Ramos (cell line): ENCODE measurements at regions not wholly inside any gene's neighbourhood (a gene's known extent, or its start where the extent isn't known, plus 50 kb on each side); places are given as distances from the start of the nearest gene placed in this dataset.
"Not testable (repeated sequence)": the region's sequence is repeated elsewhere in the genome, so short reads cannot be mapped to it uniquely, and the experiment has no call there.

ENCODE experiments used
- in situ Hi-C: fragments of 300-500 bp; cut with MboI; formaldehyde crosslinking; loops from one replicate; pipeline ENCODE4 v1.14.3; 2022; ENCODE audit warnings: low sequenced_read_pairs; ENCODE audit not compliant: unreplicated experiment

DNA sequence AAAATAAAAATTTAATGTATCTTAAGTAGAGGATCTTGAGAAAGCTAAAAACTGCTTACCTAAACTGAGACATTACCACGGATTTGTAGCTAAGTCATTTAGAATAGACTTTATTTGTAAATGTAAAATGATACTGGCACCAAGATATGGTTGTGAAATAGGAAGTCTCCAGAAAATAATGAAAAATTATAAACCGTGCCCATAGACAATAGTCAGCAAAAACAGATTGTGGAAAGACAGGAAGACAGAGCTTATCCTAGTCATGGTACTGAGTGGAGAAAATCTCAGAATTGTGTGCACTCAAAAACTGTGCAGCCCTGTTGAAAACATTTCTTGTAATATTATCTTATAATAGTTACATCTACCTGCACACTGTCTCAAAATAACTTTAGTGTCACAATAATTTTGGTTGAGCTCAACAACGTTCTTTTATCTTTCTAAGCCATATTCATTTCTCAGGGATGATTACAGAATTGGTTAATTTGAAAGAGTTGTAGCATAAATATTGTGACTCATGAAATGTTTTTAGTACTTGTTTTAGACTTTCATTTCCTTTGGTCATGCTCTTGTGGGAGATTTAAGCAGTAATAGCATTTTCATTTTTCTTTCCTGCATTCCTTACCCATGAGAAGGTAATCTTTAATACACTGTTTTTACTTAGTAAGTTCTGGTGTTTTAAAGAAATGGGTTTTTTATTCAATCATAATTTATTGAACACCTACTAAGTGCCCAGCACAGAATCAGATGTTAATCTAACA, 174.5 kb downstream of the SOX4 start:
- in situ Hi-C loops = no loop called here

DNA sequence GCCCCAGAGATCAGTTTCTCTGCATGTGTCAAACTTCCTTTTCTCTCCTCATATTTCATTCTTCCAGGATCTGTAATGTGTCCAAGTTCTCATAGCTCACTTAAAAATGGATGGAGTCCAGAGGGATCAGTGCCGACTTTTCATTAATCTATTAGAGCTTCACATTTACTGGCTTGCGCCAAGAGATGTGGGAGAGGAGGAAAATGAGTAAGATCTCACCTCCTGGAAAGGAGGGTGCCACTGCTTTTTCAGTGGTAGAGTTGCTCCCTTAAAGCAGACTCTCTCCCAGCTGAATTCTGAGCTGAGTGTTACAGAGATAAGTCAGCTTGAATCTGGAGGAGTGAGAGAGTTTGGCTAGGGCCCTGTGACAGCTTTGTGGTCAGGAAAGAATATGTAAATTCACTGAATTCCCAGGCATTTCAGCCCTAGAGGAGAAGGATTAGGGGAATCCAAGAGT, 175.9 kb downstream of the SOX4 start:
- in situ Hi-C loops = no loop called here

DNA sequence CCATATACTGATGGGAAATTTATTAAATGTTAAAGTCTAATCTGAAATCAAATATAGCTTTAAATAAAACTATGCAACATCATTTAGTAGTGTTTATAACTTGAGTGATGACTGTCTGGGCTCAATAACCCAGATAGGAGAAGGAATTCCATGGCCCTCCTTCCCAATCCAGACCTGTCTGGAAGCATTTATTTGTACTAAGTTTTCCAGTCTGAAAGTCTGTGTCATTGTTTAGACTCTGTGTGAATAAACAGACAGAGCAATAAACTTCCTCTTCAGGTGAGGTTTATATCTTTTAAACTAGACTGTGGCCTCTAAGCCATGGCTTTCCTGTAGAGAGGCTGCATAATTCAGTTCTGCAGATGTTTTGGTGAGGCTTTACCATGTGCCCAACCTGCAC, 176.4 kb downstream of the SOX4 start:
- in situ Hi-C loops = no loop called here

DNA sequence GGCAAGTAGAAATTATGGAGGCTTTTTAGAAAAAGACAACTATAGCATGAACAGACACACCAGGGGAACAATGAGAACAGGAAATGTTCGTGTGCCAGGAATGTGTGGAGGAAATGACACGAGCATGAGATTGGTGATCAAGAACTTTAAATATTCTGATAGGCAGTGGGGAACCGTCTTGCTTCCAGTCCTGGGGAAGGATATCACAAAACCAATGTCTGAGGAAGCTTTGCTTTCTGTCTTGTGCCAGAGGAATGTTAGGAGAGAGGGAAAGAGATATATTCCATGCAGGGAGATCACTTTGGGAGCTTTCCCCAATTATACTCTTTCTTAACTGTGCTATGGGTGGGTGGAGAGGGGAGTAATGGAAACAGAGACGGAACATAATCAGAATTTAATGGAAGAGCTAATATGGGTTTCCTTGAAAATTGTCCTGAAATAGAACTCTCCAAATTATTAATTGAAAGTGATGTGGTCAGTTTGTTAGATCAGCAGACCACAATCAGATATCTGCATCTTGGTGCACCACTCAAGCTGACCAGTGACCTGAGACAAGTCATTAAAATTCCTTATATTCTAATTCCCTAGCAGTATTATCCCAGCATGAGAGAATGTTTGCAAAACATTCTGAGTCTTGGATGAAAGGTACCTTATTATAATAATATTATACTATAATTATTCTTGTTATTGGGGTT, 178.2 kb downstream of the SOX4 start:
- in situ Hi-C loops = no loop called here

DNA sequence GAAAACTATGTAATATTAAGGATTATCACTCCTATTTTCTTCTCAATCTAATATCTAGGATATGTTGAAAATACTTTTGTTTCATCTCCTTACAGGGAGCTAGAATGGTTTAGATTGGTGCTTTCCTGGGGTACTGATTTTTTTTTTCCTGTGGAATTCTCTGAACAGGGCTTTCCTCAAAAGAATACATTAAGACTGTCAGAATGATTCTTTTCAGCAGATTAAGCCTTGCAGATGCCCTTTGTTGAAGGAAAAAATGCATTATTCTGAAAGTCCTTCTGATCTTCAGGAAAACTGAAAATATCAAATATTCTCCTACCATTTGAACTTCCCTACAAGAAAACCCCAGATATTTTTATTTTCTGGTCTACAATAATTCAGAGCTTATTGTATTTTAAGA, 178.9 kb downstream of the SOX4 start:
- in situ Hi-C loops = no loop called here

DNA sequence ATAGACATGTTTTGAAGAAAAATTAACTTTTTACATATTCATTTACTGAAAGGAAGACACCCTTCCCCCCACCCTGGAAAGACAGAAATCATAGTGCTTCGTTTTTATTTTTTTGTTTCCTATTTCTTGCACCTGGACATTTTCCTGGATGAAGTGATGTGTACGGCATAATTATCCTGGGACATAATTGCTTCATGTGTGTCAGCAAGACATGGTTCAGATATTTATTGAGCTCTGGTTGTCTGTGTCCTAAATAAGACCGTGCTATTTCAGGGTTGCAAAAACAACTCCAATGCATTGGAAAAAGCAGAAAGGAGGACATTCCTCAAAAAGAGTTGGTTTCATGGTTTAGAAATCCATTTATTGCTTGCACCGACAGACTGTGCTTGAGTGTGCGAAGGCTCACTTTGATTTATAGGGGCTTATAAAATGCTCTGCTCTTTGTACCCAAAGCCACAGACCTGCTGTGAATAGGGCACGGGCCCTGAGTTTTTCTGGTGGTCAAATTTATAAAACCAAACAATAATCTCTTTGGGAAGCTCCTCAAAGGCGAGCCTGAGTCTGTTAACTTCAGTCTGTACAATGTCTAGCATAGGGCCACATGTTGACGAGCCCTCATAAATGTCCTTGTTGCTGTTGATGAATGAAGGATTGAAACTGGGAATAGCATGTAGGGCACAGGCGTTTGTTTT, 179.5 kb downstream of the SOX4 start:
- in situ Hi-C loops = no loop called here

DNA sequence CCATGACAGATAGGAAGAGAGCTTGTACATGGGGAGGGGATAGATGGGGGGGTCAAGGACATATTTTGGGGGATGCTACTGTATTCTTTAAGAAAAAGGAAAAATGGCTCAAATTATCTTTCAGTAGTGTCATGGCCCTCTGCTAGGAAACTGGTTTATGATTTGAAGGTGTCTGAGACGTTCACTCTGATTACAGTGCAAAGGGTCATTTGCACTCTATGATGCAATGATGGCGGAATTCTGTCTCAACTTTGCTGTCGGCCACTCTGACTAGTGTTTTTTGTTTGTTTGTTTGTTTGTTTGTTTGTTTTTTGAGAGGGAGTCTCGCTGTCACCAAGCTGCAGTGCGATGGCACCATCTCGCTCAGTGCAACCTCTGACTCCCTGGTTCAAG, 180.0 kb downstream of the SOX4 start:
- in situ Hi-C loops = no loop called here

DNA sequence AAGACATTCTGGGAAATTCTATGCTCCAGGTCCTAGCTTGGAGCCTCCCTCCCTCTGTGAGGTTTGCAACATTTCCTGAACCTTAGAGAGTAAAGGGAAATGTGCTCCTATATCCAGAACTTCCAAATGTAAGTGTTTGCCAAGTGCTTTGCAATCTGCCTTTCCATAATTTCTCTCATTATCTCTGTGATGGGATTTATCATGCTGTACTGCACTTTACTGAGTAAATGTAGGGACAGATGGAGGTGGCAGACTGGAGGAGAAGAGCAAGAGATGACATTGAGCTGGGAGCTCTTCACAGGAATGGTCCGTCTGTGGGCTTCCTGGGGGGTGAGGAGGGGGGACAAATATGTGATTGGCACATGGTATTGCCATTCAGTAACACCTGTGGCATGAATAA, 184.3 kb downstream of the SOX4 start:
- in situ Hi-C loops = no loop called here

DNA sequence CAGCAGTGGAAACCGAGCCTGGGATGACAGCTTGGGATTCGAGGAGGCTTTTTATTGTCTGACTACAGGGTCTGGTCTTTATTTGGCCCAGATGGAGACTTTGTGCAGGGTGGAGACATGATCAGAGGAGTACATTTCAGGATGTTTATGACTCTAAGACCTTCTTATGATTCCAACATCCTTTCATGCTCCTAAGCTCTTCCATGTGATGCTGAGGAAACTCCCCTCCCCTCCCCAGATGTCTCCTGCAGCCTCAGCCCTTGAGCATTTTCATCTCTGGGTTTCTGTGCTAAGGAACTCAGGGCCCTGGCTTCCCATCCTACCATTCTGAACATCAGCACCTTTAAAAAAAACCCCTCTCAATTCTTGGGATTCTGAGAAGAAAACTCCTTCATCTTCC, 186.6 kb downstream of the SOX4 start:
- in situ Hi-C loops = no loop called here

DNA sequence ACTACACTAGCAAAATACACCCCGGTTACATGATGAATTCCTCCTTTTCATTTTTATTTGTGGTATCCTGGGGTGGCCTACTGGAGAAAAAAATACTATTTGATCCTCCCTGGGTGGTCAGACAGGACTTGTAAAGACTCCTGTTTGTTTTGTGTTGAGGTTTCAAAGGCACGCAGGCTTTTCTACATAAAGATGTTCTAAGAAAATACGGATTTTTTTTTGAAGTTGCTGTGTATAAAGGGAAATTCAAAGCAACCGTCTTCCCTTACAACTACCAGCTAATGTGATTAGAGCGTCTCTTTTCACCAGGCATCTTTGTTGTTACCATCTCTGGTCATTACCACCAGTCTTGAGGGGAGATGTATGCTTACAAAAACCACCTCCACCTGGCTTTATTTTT, 187.1 kb downstream of the SOX4 start:
- in situ Hi-C loops = no loop called here

DNA sequence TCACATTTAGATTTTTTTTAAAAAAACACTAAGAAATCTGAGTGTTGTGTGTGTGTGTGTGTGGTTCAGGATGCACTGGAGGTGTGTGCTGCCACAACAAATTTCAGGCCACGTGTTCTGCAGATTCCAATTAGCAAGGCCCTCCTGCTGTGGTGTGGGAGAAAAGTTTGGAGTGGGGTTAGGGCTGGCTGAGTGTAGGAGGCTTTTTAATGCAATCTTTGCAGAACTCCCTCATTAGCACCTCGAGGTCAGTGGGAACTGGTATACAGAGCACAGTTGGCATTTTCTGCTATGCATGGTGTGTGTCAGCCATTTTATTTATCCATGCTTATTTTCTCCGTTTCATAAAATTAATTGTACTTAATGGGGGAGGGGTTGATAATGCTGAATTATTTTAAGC, 187.6 kb downstream of the SOX4 start:
- in situ Hi-C loops = no loop called here

DNA sequence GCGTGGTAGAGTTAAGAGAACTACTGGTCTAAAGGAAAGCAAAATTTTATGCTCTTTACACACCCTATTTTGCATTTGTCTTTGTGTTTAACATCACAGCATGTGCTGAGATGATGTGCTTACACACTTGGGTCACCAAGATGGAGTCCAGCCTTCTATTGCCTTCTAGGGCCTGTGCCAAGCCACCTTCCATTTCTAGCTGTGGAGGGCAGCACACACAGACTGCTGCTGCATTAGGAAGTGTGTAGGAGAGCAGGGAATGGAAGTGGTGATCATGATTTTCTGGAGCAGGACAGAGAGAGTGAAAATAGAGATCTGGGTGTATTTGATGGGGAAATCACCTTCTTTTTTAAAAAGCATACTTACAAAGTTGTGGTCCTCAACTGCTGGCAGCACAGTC, 191.6 kb downstream of the SOX4 start:
- in situ Hi-C loops = no loop called here

DNA sequence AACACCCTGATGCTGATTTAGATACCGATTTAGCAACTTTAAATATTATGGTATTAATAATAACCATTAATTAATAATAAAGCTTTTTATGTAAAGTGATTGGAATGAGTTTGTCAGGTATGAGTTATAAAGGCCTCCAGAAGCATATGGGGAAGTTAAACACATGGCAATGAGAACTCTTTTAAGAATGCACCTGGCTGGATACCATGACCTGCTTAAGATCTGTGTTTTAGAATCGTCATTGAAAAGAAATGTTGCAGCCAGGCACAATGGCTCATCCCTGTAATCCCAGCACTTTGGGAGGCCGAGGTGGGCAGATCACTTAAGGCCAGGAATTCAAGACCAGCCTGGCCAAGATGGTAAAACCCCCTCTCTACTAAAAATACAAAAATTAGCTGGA, 197.5 kb downstream of the SOX4 start:
- in situ Hi-C loops = no loop called here

DNA sequence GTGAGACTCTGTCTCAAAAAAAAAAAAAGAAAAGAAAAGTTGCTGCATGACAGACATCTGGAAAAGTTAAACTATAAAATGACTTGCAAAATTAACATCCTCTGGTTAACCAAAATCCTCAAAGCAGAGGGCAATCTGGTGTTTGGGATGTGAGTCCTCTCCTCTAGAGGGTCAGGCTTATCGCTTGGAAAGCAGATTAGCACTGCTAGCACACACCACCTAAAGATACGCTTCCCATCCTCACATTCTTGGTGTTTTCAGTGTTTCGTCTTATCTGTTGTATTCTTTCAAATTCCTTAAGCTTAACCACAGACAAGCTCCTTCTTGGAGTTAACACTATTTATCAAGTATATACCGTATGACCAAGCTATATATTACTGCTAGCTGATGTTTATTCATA, 198.0 kb downstream of the SOX4 start:
- in situ Hi-C loops = no loop called here

DNA sequence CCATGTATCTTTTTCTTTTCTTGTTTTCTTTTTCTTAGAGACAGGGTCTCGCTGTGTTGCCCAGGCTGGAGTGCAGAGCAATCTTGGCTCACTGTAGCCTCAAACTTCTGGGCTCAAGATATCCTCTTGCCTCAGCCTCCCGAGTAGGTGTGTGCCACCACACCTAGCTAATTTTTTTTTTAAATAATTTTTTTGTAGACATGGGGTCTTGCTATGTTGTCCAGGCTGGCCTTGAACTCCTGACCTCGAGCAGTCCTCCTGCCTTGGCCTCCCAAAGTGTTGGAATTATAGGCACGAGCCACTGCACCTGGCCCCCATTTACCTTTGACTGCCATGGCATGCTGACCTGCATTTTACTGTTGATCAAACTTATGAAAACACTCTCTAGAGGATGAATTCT, 198.6 kb downstream of the SOX4 start:
- in situ Hi-C loops = no loop called here

DNA sequence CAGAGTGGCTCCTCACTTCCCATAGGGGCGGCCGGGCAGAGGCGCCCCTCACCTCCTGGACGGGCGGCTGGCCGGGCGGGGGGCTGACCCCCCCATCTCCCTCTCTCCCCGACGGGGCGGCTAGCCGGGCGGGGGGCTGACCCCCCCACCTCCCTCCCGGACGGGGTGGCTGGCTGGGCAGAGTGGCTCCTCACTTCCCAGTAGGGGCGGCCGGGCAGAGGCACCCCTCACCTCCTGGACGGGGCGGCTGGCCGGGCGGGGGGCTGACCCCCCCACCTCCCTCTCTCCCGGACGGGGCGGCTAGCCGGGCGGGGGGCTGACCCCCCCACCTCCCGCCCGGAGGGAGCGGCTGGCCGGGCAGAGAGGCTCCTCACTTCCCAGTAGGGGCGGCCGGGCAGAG, 203.4 kb downstream of the SOX4 start:
- in situ Hi-C loops = not testable (repeated sequence)

DNA sequence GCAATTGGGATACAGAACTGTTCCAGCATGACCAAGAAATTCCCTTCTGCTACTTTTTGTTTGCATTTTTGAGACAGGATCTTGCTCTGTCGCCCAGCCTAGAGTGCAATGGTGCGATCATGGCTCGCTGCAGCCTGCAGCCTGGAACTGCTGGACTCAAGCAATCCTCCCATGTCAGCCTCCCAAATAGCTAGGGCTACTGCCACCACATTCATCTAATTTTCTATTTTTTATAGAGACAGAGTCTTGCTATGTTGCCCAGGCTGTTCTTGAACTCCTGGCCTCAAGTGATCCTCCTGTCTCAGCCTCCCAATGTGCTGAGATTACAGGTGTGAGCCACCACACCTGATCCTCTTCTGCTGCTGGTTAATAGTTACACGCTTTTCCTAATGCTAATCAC, 204.9 kb downstream of the SOX4 start:
- in situ Hi-C loops = no loop called here

DNA sequence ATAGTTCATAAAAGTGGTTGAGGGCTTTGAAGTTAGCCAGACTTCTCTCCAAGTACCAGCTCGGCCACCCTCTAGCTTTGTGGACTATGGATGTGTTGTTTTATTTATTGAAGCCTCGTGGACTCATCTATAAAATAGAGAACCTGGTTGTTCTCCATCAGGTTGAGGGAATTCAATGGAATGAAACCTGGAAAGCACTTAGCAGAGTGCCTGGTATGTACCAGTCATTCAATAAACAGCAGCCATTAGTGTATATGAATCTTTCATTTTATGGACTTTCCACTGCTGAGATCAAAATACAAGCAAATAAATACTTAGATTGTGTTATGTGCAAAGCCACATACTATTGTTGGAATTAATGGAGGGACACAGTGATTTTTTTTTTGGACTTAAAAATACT, 206.8 kb downstream of the SOX4 start:
- in situ Hi-C loops = no loop called here

DNA sequence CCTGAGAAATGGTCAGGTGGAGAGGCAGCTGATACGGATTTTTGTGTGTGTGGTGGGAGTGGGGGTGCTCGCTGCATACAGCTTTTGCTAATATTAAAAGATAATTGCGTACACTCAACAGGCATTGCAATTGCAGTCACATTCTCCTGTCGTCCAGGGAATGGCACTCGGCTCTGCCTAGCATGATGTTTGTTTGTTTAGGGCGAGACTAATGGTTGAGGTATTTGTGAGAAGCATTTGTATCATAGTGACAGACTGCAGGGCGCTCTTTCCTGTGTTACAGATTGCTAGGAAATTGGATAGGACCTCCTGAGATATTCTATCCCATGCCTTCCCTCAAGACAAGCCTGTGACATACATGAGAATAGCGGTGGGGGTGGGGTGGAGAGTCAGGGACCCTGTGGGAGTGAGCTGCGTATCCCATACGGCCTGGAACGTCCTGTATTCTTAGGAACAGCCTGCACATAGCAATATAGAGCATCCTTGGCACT, 207.4 kb downstream of the SOX4 start:
- in situ Hi-C loops = no loop called here

DNA sequence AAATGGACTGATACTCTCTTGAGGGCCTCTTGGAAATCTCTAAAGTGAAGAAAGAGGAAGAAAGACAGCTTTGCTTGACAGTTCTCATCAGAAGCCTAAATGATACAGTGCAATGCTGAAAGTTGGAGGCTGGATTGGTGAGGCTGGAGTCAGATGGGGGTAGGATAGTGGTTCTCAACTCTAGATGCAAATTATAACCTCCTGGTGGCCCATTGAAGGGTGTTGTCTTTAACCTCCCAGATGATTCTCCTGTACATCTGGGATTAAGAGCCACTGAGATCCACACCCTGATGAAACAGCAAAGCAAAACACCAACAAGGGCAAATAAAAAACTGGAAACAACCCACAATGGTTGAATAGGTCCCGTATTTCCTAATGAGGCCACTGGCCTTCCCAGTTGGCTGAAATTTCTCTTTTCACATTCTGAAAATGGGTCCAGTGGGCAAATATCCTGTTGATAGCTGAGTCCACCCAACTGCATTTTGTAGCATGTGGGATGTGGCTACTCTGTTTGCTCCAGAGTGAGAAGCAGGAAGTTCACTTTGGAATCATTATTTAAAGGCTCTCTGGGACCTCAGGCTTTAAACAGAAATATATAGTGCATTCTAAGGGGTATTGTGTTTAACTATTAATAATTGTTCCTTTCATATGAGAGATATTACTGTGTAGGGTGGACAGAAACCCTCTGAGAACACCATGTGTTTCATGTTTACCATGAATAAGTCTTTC, 208.1 kb downstream of the SOX4 start:
- in situ Hi-C loops = no loop called here
